ENCODE measurements at regions not wholly inside any gene's neighbourhood (a gene's known extent, or its start where the extent isn't known, plus 50 kb on each side); places are given as distances from the start of the nearest gene placed in this dataset.

DNA sequence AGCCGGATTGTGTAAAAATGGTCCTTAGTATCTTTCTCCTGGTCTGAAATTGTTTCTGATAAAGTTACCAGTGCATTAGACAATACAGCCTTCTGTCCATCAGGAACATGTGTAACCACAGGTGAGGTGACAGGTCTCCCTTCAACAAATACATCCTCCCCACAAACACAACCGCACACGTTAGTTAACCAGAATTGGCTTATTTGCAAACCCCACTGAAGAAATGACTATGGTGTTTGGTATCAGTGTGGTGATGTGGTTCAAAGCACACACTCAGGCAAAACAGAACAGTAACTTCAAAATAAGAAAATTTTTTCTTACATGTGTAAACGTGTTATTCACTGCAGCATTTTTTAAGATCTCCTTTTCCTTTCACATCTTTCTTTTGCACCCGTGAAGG, 517.2 kb upstream of the NR5A2 start:
- no peak for TF ChIP-seq POLR2AphosphoS5 (IDR thresholded peaks at IDR 0.05; ENCODE audit: insufficient read depth in 1 of 2, low read depth in 1 of 2)
- TF ChIP-seq, protein P1, sequence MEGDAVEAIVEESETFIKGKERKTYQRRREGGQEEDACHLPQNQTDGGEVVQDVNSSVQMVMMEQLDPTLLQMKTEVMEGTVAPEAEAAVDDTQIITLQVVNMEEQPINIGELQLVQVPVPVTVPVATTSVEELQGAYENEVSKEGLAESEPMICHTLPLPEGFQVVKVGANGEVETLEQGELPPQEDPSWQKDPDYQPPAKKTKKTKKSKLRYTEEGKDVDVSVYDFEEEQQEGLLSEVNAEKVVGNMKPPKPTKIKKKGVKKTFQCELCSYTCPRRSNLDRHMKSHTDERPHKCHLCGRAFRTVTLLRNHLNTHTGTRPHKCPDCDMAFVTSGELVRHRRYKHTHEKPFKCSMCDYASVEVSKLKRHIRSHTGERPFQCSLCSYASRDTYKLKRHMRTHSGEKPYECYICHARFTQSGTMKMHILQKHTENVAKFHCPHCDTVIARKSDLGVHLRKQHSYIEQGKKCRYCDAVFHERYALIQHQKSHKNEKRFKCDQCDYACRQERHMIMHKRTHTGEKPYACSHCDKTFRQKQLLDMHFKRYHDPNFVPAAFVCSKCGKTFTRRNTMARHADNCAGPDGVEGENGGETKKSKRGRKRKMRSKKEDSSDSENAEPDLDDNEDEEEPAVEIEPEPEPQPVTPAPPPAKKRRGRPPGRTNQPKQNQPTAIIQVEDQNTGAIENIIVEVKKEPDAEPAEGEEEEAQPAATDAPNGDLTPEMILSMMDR (IDR thresholded peaks at IDR 0.05): no peak

All from vagina (tissue), 2 donors.